H9 (cell line): ENCODE measurements at regions not wholly inside any gene's neighbourhood (a gene's known extent, or its start where the extent isn't known, plus 50 kb on each side); places are given as distances from the start of the nearest gene placed in this dataset.

ENCODE experiments used
- DNase-seq: peaks from one replicate; pipeline ENCODE4 v3.0.0-alpha.2; 2017
- H2AFZ ChIP-seq: one replicate; pipeline ENCODE4 v1.6.1; 2013; ENCODE audit warnings: mild to moderate bottlenecking, low read length, control low read depth, moderate library complexity
- H2AK5ac ChIP-seq: 2 replicates; pipeline ENCODE4 v1.6.1; 2013; ENCODE audit warnings: low read length, control low read depth, mixed read lengths; ENCODE audit not compliant: insufficient read length
- H2BK120ac ChIP-seq: one replicate; pipeline ENCODE4 v1.6.1; 2013; ENCODE audit warnings: low read depth, mild to moderate bottlenecking, low read length, control low read depth, inconsistent platforms; ENCODE audit not compliant: poor library complexity, severe bottlenecking
- H2BK12ac ChIP-seq: 2 replicates; pipeline ENCODE4 v1.6.1; 2013; ENCODE audit warnings: low read length, control low read depth, mixed read lengths, low read depth; ENCODE audit not compliant: insufficient read length
- H2BK15ac ChIP-seq: 2 replicates; pipeline ENCODE4 v1.6.1; 2013; ENCODE audit warnings: low read depth, low read length, control low read depth
- H2BK20ac ChIP-seq: one replicate; pipeline ENCODE4 v1.6.1; 2013; ENCODE audit warnings: low read depth, mild to moderate bottlenecking, low read length, control low read depth, inconsistent platforms; ENCODE audit not compliant: poor library complexity, severe bottlenecking
- H2BK5ac ChIP-seq: 2 replicates; pipeline ENCODE4 v1.6.1; 2013; ENCODE audit warnings: low read length, control low read depth, mixed read lengths; ENCODE audit not compliant: insufficient read length
- H3K14ac ChIP-seq: 2 replicates; pipeline ENCODE4 v1.6.1; 2013; ENCODE audit warnings: low read length, control low read depth; ENCODE audit not compliant: insufficient read depth
- H3K18ac ChIP-seq: 2 replicates; pipeline ENCODE4 v1.6.1; 2013; ENCODE audit warnings: low read depth, mild to moderate bottlenecking, mixed read lengths, low read length, control low read depth; ENCODE audit not compliant: insufficient read length
- H3K23ac ChIP-seq: 2 replicates; pipeline ENCODE4 v1.6.1; 2013; ENCODE audit warnings: low read length, control low read depth, mixed read lengths, low read depth; ENCODE audit not compliant: insufficient read length
- H3K23me2 ChIP-seq: 2 replicates; pipeline ENCODE4 v1.6.1; 2013; ENCODE audit warnings: low read depth, mild to moderate bottlenecking, mixed read lengths, low read length, control low read depth; ENCODE audit not compliant: insufficient read length, poor library complexity, severe bottlenecking
- H3K27ac ChIP-seq: 2 replicates; pipeline ENCODE4 v1.5.1; 2013; ENCODE audit warnings: low read length, control low read depth, mixed read lengths, low read depth; ENCODE audit not compliant: insufficient read length
- H3K27me3 ChIP-seq: 2 replicates; pipeline ENCODE4 v1.6.1; 2013; ENCODE audit warnings: low read length, control low read depth, inconsistent platforms; ENCODE audit not compliant: insufficient read depth
- H3K4ac ChIP-seq: 2 replicates; pipeline ENCODE4 v1.6.1; 2013; ENCODE audit warnings: low read depth, mild to moderate bottlenecking, control low read depth, inconsistent platforms, low read length, moderate library complexity
- H3K4me1 ChIP-seq: 2 replicates; pipeline ENCODE4 v1.6.1; 2013; ENCODE audit warnings: low read length, control low read depth, inconsistent platforms; ENCODE audit not compliant: insufficient read depth
- H3K4me2 ChIP-seq: 2 replicates; pipeline ENCODE4 v1.6.1; 2013; ENCODE audit warnings: low read length, control low read depth, mixed read lengths; ENCODE audit not compliant: insufficient read length, insufficient read depth
- H3K56ac ChIP-seq: 2 replicates; pipeline ENCODE4 v1.6.1; 2013; ENCODE audit warnings: low read depth, mild to moderate bottlenecking, mixed read lengths, low read length, control low read depth; ENCODE audit not compliant: insufficient read length
- H3K79me1 ChIP-seq: 2 replicates; pipeline ENCODE4 v1.6.1; 2013; ENCODE audit warnings: low read depth, mild to moderate bottlenecking, moderate library complexity, low read length, control low read depth, inconsistent platforms; ENCODE audit not compliant: insufficient read depth, poor library complexity, severe bottlenecking
- H3K79me2 ChIP-seq: 2 replicates; pipeline ENCODE4 v1.6.1; 2013; ENCODE audit warnings: low read length, control low read depth, inconsistent platforms; ENCODE audit not compliant: insufficient read depth
- H3K9ac ChIP-seq: 2 replicates; pipeline ENCODE4 v1.6.1; 2013; ENCODE audit warnings: low read length, control low read depth, mixed read lengths; ENCODE audit not compliant: insufficient read length; ENCODE audit errors: extremely low read depth
- H3K9me3 ChIP-seq: one replicate; pipeline ENCODE4 v1.6.1; 2013; ENCODE audit warnings: low read depth, low read length, inconsistent platforms; ENCODE audit not compliant: control insufficient read depth
- H3T11ph ChIP-seq: one replicate; pipeline ENCODE4 v1.6.1; 2013; ENCODE audit warnings: mild to moderate bottlenecking, low read length, control low read depth, inconsistent platforms
- H4K20me1 ChIP-seq: one replicate; pipeline ENCODE4 v1.6.1; 2013; ENCODE audit not compliant: control insufficient read depth, insufficient read length, insufficient read depth
- H4K5ac ChIP-seq: 2 replicates; pipeline ENCODE4 v1.6.1; 2013; ENCODE audit warnings: low read depth, mild to moderate bottlenecking, mixed read lengths, low read length, control low read depth; ENCODE audit not compliant: insufficient read length
- H4K8ac ChIP-seq: replicated peaks from 2 replicates; pipeline ENCODE4 v1.6.1; 2013; ENCODE audit warnings: low read length, control low read depth, mixed read lengths, low read depth; ENCODE audit not compliant: insufficient read length
- H4K91ac ChIP-seq: 2 replicates; pipeline ENCODE4 v1.6.1; 2013; ENCODE audit warnings: low read depth, mild to moderate bottlenecking, moderate library complexity, mixed read lengths, low read length, control low read depth; ENCODE audit not compliant: insufficient read length
- H3K27ac Mint-ChIP-seq, 3 experiments: 2 replicates in 2 of 3; 3 replicates in 1 of 3; pipeline ENCODE4 v1.8.0; 2020 to 2021; ENCODE audit warnings: mixed read lengths in 3 of 3, mild to moderate bottlenecking in 1 of 3, moderate library complexity in 1 of 3
- H3K27me3 Mint-ChIP-seq: 2 replicates; pipeline ENCODE4 v1.8.0; 2021; ENCODE audit warnings: low read depth, mild to moderate bottlenecking, moderate library complexity, mixed read lengths
- H3K36me3 Mint-ChIP-seq, 3 experiments: 2 replicates in 2 of 3; 3 replicates in 1 of 3; pipeline ENCODE4 v1.8.0; 2020 to 2021; ENCODE audit warnings: low read depth in 3 of 3, mixed read lengths in 3 of 3; ENCODE audit not compliant: insufficient read depth in 1 of 3
- H3K4me1 Mint-ChIP-seq, 2 experiments: 2 replicates each; pipeline ENCODE4 v1.8.0; 2020; ENCODE audit warnings: mixed read lengths in 2 of 2
- H3K4me3 Mint-ChIP-seq, 2 experiments: 2 replicates in 1 of 2; 3 replicates in 1 of 2; pipeline ENCODE4 v1.8.0; 2020 to 2021; ENCODE audit warnings: mild to moderate bottlenecking in 2 of 2, mixed read lengths in 2 of 2, moderate library complexity in 1 of 2
- H3K9me3 Mint-ChIP-seq, 2 experiments: 2 replicates in 1 of 2; 3 replicates in 1 of 2; pipeline ENCODE4 v1.8.0; 2020; ENCODE audit warnings: mild to moderate bottlenecking in 2 of 2, mixed read lengths in 2 of 2, moderate library complexity in 1 of 2
- CTCF ChIP-seq: fragments of 200-600 bp; sonication (generic); conservative IDR thresholded peaks from 3 replicates; pipeline ENCODE4 v1.8.0; 2021; ENCODE audit warnings: antibody characterized with exemption, mild to moderate bottlenecking

DNA sequence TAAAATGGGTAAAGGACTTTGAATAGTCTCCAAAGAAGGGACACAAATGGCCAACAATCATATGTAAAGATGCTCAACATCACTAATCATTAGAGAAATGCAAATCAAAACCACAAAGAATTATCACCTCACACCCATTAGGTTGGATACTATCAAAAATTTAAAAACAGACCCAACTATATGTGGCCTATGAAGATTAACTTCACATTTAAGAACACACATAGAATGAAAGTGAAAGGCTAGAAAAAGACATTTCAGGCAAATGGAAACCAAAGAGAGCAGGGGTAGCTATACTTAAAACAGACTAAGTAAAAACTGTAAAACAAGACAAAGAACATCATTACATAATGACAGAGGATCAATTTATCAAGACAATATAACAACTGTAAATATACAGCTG lies 53.5 kb upstream of the ASPRV1 start:
- no peak overlapping the region for H2BK12ac ChIP-seq
- H3K56ac ChIP-seq: no peak overlapping the region
- Mint-ChIP-seq H3K4me3 (no peak overlapping the region), H3K4me1 (peaks cover 8% of the 10 kb centered on the region in 2 experiments), H3K27me3 (no peaks in the 10 kb centered on the region), H3K9me3 (peaks cover 10% of the 10 kb centered on the region in 2 experiments; a peak in 4 of 5 replicates), H3K36me3 (peaks cover 7 to 10% (median 7%) of the 10 kb centered on the region in 3 experiments; a peak in 6 of 7 replicates), H3K27ac (no peak overlapping the region)
- H3K14ac ChIP-seq: no peak overlapping the region
- no peak overlapping the region for H3K27ac ChIP-seq
- H4K91ac ChIP-seq: no peak overlapping the region
- H3K27me3 ChIP-seq: no peaks in the 10 kb centered on the region
- no peak overlapping the region for H3K4me2 ChIP-seq
- H3K9me3 ChIP-seq: no peaks in the 10 kb centered on the region
- no peak overlapping the region for H4K8ac ChIP-seq
- no peaks in the 10 kb centered on the region; the same call in 1 of the 2 replicates for H3K4me1 ChIP-seq
- H3T11ph ChIP-seq: no peak overlapping the region
- H2AK5ac ChIP-seq: no peak overlapping the region
- H2BK20ac ChIP-seq: no peak overlapping the region
- H2BK15ac ChIP-seq: no peak overlapping the region
- no peaks in the 10 kb centered on the region for H3K23me2 ChIP-seq
- H3K23ac ChIP-seq: no peak overlapping the region
- no peak overlapping the region for H2AFZ ChIP-seq
- no peak overlapping the region for H3K4ac ChIP-seq
- H4K20me1 ChIP-seq: no peaks in the 10 kb centered on the region
- no peak overlapping the region for H3K9ac ChIP-seq
- no peak overlapping the region for H2BK5ac ChIP-seq
- H3K79me1 ChIP-seq: no peaks in the 10 kb centered on the region
- TF ChIP-seq CTCF: no peak
- no peak overlapping the region for H4K5ac ChIP-seq
- H3K18ac ChIP-seq: no peak overlapping the region
- no peaks in the 10 kb centered on the region for H3K79me2 ChIP-seq
- no peak for DNase-seq
- no peak overlapping the region for H2BK120ac ChIP-seq
